ENCODE measurements at regions not wholly inside any gene's neighbourhood (a gene's known extent, or its start where the extent isn't known, plus 50 kb on each side); places are given as distances from the start of the nearest gene placed in this dataset.

DNA sequence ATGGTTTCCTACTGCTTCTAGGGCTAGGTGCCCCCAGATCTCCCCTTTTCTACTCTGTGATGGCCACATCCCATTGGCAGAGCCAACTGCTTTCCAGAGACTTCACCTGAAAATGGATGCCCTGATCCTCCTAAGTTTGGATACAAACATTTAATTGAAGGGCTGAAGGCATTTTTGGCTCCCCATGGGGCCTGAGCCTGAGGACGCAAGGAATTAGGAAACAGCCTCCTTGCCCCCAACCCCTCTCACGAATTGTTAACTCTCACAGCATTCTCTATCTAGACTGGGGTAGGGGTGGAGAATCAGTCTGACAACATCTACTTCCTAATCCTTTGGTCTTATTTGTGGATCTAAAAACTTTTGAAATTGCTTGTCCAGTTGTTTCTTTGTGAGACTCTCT is 108.5 kb upstream of the KCNK2 start (continued):
- TF ChIP-seq, protein P1, sequence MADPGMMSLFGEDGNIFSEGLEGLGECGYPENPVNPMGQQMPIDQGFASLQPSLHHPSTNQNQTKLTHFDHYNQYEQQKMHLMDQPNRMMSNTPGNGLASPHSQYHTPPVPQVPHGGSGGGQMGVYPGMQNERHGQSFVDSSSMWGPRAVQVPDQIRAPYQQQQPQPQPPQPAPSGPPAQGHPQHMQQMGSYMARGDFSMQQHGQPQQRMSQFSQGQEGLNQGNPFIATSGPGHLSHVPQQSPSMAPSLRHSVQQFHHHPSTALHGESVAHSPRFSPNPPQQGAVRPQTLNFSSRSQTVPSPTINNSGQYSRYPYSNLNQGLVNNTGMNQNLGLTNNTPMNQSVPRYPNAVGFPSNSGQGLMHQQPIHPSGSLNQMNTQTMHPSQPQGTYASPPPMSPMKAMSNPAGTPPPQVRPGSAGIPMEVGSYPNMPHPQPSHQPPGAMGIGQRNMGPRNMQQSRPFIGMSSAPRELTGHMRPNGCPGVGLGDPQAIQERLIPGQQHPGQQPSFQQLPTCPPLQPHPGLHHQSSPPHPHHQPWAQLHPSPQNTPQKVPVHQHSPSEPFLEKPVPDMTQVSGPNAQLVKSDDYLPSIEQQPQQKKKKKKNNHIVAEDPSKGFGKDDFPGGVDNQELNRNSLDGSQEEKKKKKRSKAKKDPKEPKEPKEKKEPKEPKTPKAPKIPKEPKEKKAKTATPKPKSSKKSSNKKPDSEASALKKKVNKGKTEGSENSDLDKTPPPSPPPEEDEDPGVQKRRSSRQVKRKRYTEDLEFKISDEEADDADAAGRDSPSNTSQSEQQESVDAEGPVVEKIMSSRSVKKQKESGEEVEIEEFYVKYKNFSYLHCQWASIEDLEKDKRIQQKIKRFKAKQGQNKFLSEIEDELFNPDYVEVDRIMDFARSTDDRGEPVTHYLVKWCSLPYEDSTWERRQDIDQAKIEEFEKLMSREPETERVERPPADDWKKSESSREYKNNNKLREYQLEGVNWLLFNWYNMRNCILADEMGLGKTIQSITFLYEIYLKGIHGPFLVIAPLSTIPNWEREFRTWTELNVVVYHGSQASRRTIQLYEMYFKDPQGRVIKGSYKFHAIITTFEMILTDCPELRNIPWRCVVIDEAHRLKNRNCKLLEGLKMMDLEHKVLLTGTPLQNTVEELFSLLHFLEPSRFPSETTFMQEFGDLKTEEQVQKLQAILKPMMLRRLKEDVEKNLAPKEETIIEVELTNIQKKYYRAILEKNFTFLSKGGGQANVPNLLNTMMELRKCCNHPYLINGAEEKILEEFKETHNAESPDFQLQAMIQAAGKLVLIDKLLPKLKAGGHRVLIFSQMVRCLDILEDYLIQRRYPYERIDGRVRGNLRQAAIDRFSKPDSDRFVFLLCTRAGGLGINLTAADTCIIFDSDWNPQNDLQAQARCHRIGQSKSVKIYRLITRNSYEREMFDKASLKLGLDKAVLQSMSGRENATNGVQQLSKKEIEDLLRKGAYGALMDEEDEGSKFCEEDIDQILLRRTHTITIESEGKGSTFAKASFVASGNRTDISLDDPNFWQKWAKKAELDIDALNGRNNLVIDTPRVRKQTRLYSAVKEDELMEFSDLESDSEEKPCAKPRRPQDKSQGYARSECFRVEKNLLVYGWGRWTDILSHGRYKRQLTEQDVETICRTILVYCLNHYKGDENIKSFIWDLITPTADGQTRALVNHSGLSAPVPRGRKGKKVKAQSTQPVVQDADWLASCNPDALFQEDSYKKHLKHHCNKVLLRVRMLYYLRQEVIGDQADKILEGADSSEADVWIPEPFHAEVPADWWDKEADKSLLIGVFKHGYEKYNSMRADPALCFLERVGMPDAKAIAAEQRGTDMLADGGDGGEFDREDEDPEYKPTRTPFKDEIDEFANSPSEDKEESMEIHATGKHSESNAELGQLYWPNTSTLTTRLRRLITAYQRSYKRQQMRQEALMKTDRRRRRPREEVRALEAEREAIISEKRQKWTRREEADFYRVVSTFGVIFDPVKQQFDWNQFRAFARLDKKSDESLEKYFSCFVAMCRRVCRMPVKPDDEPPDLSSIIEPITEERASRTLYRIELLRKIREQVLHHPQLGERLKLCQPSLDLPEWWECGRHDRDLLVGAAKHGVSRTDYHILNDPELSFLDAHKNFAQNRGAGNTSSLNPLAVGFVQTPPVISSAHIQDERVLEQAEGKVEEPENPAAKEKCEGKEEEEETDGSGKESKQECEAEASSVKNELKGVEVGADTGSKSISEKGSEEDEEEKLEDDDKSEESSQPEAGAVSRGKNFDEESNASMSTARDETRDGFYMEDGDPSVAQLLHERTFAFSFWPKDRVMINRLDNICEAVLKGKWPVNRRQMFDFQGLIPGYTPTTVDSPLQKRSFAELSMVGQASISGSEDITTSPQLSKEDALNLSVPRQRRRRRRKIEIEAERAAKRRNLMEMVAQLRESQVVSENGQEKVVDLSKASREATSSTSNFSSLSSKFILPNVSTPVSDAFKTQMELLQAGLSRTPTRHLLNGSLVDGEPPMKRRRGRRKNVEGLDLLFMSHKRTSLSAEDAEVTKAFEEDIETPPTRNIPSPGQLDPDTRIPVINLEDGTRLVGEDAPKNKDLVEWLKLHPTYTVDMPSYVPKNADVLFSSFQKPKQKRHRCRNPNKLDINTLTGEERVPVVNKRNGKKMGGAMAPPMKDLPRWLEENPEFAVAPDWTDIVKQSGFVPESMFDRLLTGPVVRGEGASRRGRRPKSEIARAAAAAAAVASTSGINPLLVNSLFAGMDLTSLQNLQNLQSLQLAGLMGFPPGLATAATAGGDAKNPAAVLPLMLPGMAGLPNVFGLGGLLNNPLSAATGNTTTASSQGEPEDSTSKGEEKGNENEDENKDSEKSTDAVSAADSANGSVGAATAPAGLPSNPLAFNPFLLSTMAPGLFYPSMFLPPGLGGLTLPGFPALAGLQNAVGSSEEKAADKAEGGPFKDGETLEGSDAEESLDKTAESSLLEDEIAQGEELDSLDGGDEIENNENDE (IDR thresholded peaks at IDR 0.05; ENCODE audit: insufficient replicate concordance, low read length) = no peak
- TF ChIP-seq RAD21 (IDR thresholded peaks at IDR 0.05 in 1 of 2, conservative IDR thresholded peaks at IDR 0.05 in 1 of 2; ENCODE audit: low read depth in 2 of 2, low read length in 2 of 2) (no peak), RBBP5 (IDR thresholded peaks at IDR 0.05; ENCODE audit: borderline replicate concordance, low read depth, low read length) (no peak), HDAC2 (IDR thresholded peaks at IDR 0.05; ENCODE audit: borderline replicate concordance in 1 of 2, low read depth in 2 of 2, low read length in 2 of 2) (no peak), PHF8 (conservative IDR thresholded peaks at IDR 0.05; ENCODE audit: low read depth, low read length) (no peak), TEAD4 (IDR thresholded peaks at IDR 0.05; ENCODE audit: low read depth, low read length) (no peak), YY1 (IDR thresholded peaks at IDR 0.05; ENCODE audit: low read depth, low read length) (no peak), TAF7 (optimal IDR thresholded peaks at IDR 0.05; ENCODE audit: borderline replicate concordance, low read depth, low read length) (no peak)
